ENCODE measurements at regions not wholly inside any gene's neighbourhood (a gene's known extent, or its start where the extent isn't known, plus 50 kb on each side); places are given as distances from the start of the nearest gene placed in this dataset.

- H3K36me3 ChIP-seq (ENCODE audit: control insufficient read depth, insufficient read depth, low read length): no peaks in the 10 kb centered on the region
- peak overlapping the region; percentile 4 for H2AFZ ChIP-seq (ENCODE audit: low read length)
- H3K27me3 ChIP-seq (ENCODE audit: control insufficient read depth, insufficient read depth, low read length): no peaks in the 10 kb centered on the region
- no peak overlapping the region for H3K27ac ChIP-seq (ENCODE audit: insufficient read depth, low read length)
- H3K4me2 ChIP-seq (ENCODE audit: extremely low read depth, insufficient read depth, low read length): peak overlapping the region; percentile 72
- H3K9me3 ChIP-seq (ENCODE audit: control insufficient read depth, insufficient read depth, low read depth, low read length): no peaks in the 10 kb centered on the region
- no peak for DNase-seq (ENCODE audit: low read depth in 2 of 2)
- H3K4me3 ChIP-seq (replicated peaks in 1 of 4; ENCODE audit: control extremely low read depth in 1 of 4, insufficient read depth in 1 of 4, low read depth in 3 of 4, low read length in 4 of 4): no peak overlapping the region
- no peak for TF ChIP-seq EZH2 (IDR thresholded peaks at IDR 0.05; ENCODE audit: low read length, missing control alignments)
- TF ChIP-seq, protein P1, sequence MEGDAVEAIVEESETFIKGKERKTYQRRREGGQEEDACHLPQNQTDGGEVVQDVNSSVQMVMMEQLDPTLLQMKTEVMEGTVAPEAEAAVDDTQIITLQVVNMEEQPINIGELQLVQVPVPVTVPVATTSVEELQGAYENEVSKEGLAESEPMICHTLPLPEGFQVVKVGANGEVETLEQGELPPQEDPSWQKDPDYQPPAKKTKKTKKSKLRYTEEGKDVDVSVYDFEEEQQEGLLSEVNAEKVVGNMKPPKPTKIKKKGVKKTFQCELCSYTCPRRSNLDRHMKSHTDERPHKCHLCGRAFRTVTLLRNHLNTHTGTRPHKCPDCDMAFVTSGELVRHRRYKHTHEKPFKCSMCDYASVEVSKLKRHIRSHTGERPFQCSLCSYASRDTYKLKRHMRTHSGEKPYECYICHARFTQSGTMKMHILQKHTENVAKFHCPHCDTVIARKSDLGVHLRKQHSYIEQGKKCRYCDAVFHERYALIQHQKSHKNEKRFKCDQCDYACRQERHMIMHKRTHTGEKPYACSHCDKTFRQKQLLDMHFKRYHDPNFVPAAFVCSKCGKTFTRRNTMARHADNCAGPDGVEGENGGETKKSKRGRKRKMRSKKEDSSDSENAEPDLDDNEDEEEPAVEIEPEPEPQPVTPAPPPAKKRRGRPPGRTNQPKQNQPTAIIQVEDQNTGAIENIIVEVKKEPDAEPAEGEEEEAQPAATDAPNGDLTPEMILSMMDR (conservative IDR thresholded peaks at IDR 0.05 in 1 of 2, IDR thresholded peaks at IDR 0.05 in 1 of 2; ENCODE audit: low read depth in 1 of 2, low read length in 2 of 2): no peak
- no peak overlapping the region for H3K9ac ChIP-seq (ENCODE audit: insufficient read depth, low read length)
- H3K79me2 ChIP-seq (ENCODE audit: control insufficient read depth, insufficient read depth, low read length): no peaks in the 10 kb centered on the region
- H4K20me1 ChIP-seq (ENCODE audit: control insufficient read depth, extremely low read depth, insufficient read depth, low read length): no peaks in the 10 kb centered on the region
- peaks cover 9% of the 10 kb centered on the region for H3K4me1 ChIP-seq (ENCODE audit: control insufficient read depth, extremely low read depth, insufficient read depth, low read length)
These were observed 80.7 kb upstream of the EEF1E1 start for GRCh38 chr6:8182902-8183665.

- H3K9me3 ChIP-seq (ENCODE audit: control insufficient read depth, insufficient read depth, low read depth, low read length): no peaks in the 10 kb centered on the region
- H3K4me3 ChIP-seq (replicated peaks in 1 of 4; ENCODE audit: control extremely low read depth in 1 of 4, insufficient read depth in 1 of 4, low read depth in 3 of 4, low read length in 4 of 4): peak overlapping the region in 2 of 4 experiments; percentile 6 to 23
- no peaks in the 10 kb centered on the region for H3K27me3 ChIP-seq (ENCODE audit: control insufficient read depth, insufficient read depth, low read length)
- H3K4me1 ChIP-seq (ENCODE audit: control insufficient read depth, extremely low read depth, insufficient read depth, low read length): peaks cover 12% of the 10 kb centered on the region
- peak overlapping the region; percentile 87 for H2AFZ ChIP-seq (ENCODE audit: low read length)
- no peaks in the 10 kb centered on the region for H3K79me2 ChIP-seq (ENCODE audit: control insufficient read depth, insufficient read depth, low read length)
- no peak overlapping the region for H3K9ac ChIP-seq (ENCODE audit: insufficient read depth, low read length)
- H4K20me1 ChIP-seq (ENCODE audit: control insufficient read depth, extremely low read depth, insufficient read depth, low read length): no peaks in the 10 kb centered on the region
- TF ChIP-seq, protein P1 (conservative IDR thresholded peaks at IDR 0.05 in 1 of 2, IDR thresholded peaks at IDR 0.05 in 1 of 2; ENCODE audit: low read depth in 1 of 2, low read length in 2 of 2): no peak
- TF ChIP-seq EZH2 (IDR thresholded peaks at IDR 0.05; ENCODE audit: low read length, missing control alignments): no peak
- no peaks in the 10 kb centered on the region for H3K36me3 ChIP-seq (ENCODE audit: control insufficient read depth, insufficient read depth, low read length)
- peak overlapping the region; percentile 72 for H3K4me2 ChIP-seq (ENCODE audit: extremely low read depth, insufficient read depth, low read length)
- DNase-seq (ENCODE audit: low read depth in 2 of 2): peak in 1 of 2 donors; percentile 40
- no peak overlapping the region for H3K27ac ChIP-seq (ENCODE audit: insufficient read depth, low read length)
These were observed 79.8 kb upstream of the EEF1E1 start for GRCh38 chr6:8181951-8182845.

DNA sequence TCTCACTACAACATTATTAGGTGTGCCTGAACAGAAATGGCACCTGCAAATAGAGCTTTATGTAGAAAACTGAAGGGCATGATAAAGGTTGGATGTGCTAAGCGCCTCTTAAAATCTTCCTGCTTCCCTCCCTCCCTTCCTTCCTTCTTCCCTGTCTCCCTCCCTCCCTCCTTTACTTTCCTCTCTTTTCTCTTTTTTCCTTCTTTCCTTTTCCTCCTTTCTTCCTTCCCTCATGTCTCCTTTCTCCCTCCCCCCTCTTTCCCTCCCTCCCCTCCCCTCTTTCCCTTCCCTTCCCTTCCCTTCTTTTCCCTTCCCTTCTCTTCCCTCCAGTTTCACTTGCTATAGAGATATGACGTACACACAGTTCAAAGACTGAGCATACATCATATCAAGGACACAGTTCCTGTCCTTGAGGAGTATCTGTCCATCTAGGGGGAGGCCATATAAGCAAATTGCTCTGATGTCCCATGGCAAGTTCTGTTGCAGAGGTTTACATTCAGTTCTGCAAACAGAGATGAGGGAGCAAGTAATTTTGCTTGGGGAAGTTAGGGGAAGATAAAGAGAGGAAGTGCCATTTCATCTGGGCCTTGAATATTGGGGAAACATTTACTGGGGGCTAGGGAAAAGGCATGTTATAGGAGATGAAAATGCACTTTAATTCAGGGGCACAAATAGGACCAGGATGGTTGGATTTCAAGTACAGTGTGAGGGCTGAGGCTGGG is 79.0 kb upstream of the EEF1E1 start:
- no peak for DNase-seq (ENCODE audit: low read depth in 2 of 2)
- no peaks in the 10 kb centered on the region for H4K20me1 ChIP-seq (ENCODE audit: control insufficient read depth, extremely low read depth, insufficient read depth, low read length)
- no peak overlapping the region for H3K4me2 ChIP-seq (ENCODE audit: extremely low read depth, insufficient read depth, low read length)
- H3K9ac ChIP-seq (ENCODE audit: insufficient read depth, low read length): no peak overlapping the region
- H3K27ac ChIP-seq (ENCODE audit: insufficient read depth, low read length): no peak overlapping the region
- peaks cover 12% of the 10 kb centered on the region for H3K4me1 ChIP-seq (ENCODE audit: control insufficient read depth, extremely low read depth, insufficient read depth, low read length)
- no peaks in the 10 kb centered on the region for H3K27me3 ChIP-seq (ENCODE audit: control insufficient read depth, insufficient read depth, low read length)
- no peak for TF ChIP-seq EZH2 (IDR thresholded peaks at IDR 0.05; ENCODE audit: low read length, missing control alignments)
- TF ChIP-seq, protein P1 (conservative IDR thresholded peaks at IDR 0.05 in 1 of 2, IDR thresholded peaks at IDR 0.05 in 1 of 2; ENCODE audit: low read depth in 1 of 2, low read length in 2 of 2): no peak
- H3K79me2 ChIP-seq (ENCODE audit: control insufficient read depth, insufficient read depth, low read length): no peaks in the 10 kb centered on the region
- H3K9me3 ChIP-seq (ENCODE audit: control insufficient read depth, insufficient read depth, low read depth, low read length): no peaks in the 10 kb centered on the region
- no peaks in the 10 kb centered on the region for H3K36me3 ChIP-seq (ENCODE audit: control insufficient read depth, insufficient read depth, low read length)
- no peak overlapping the region for H3K4me3 ChIP-seq (replicated peaks in 1 of 4; ENCODE audit: control extremely low read depth in 1 of 4, insufficient read depth in 1 of 4, low read depth in 3 of 4, low read length in 4 of 4)
- H2AFZ ChIP-seq (ENCODE audit: low read length): peak overlapping the region; percentile 29
